Neural progenitor cell (in vitro differentiated cells): ENCODE measurements at regions not wholly inside any gene's neighbourhood (a gene's known extent, or its start where the extent isn't known, plus 50 kb on each side); places are given as distances from the start of the nearest gene placed in this dataset.

Experiments used
- CTCF ChIP-seq: fragments of 200-600 bp; sonication (generic); IDR thresholded peaks from 2 replicates; pipeline ENCODE4 v1.5.1; 2017; ENCODE audit warnings: antibody characterized with exemption, mild to moderate bottlenecking
- EZH2phosphoT487 ChIP-seq: fragments of 200-600 bp; sonication (generic); IDR thresholded peaks from 2 replicates; pipeline ENCODE4 v1.6.1; 2017; ENCODE audit warnings: antibody characterized with exemption

- TF ChIP-seq CTCF = no peak
- no peak for TF ChIP-seq EZH2phosphoT487
These were observed 603.4 kb downstream of the KCNJ2 start for GRCh38 chr17:70772761-70773160.
